ENCODE measurements at regions not wholly inside any gene's neighbourhood (a gene's known extent, or its start where the extent isn't known, plus 50 kb on each side); places are given as distances from the start of the nearest gene placed in this dataset.

DNA sequence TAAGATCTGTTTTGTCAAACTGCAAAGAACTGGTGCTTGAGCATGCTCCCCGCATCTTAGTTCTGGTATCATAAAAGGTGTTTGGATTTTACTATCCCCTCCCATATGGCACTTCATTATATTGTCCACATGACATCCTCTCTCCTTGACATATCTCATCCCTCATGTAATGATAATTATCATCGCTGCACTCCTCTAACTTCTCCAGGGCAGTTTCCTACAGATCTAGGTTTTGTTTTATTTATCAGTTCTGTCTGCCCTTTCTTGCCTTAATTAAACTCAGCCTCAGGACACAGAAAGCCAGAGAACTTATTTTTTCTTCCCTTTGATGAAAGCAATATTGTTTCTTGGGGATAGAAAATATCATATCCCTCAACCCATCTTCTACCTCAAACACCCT lies 129.6 kb upstream of the DDX18 start:
- DNase-seq: no peak

DNA sequence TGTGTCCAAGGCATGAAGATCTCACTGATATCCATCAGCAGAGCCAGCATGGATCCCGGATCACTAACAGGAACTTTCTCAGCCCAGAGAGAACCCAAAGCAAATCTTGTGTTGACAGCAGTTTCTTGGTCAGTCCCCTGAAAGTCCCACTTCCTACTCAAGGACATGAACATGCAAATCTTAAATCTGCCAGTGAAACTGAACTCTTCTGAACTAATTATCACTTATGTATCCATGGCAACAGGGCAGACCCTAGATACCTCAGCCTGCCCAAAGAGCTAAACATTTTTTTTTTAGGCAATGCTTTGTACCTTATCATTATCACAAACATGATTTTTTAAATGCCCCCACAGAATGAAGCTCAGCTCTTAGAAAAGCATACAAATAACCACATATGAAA lies 127.8 kb upstream of the DDX18 start:
- DNase-seq: no peak

DNA sequence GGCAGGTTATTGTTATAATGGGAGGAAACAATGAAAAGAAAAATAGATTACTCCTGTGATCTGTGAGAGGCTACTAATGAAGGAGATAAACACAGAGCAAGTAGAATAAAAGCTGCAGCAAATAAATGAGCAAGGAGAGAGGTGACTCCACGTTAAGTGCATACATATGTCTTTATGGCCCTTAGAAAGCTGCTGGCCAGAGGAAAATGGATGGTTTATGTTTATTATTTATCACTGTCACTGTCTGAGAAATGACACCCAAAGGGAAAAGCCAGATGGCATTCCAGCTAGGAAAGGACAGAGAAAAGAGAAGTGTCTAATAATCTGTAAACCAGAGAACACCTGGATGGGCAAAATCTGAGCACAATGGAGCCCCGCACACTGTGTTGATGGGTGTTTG lies 122.9 kb upstream of the DDX18 start:
- no peak for DNase-seq

DNA sequence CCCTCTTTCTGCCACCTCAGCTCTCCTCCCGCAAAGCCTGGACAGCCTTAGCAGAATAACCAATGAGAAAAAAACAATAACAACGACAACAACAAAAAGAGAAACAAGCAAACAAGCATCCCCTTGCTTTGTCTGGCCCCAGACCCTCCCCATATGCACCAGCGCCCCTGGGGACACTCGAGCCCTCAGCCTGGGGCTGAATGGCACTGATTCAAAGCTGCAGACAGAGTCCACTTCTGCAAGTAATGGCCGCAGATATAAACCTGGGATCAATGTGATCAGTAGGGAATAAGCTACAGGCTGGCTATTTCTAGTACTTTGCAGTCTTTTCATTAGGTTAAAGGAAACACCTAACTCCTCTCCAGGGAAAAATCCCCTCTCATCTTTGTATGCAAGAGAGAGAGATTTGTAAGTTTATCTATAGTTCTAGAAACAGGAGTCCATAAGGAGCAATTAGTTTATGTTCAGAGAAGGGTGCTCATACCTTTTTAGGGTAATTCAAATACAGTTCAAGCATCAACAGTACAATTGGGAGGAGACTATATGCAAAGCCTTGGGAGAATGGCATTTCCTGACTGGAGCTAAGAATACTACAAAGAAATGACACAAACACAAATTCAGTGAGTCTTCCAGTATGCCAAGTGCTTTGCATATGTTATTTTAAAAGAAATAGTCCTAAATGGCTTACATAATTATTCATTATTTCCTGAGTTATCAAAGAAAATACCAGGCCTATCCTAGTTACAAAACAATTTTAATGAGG lies 122.3 kb upstream of the DDX18 start:
- no peak for DNase-seq

DNA sequence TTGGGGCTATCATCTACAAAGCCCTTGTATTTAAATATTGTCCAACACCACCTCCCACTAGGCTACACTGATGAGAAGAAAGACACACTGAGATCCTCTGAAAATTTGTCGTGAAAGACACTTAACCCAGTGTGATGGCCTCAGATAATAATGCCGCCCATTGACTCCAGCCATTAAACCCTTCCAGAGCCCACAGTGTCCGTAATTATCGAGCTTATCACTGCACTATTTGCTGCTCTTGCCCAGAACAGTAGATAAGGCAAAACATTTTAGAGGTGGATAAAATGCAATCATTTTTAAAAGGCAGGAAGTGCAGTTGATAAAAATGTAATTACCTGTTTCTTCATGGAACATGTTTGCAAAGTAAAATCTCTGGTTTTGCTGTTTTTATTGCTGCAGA lies 121.3 kb upstream of the DDX18 start:
- no peak for DNase-seq

DNA sequence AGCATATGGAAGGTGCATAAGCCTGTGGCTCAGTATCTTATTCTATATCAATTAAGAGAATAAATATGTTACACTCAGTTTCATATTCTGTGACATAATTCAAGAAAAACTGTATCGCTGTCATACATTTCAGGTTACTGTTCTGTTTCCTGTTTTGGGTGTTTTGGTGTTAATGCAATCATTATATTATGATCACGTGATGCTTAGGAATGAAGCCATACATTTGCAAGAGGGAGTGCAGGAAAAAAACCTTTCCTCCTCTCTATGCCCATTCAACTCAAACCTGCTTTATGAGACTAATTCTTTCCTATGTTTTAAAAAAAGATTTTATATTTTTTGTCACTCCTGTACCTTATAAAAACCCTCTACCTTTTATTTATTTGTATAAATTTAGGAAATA lies 120.8 kb upstream of the DDX18 start:
- no peak for DNase-seq

DNA sequence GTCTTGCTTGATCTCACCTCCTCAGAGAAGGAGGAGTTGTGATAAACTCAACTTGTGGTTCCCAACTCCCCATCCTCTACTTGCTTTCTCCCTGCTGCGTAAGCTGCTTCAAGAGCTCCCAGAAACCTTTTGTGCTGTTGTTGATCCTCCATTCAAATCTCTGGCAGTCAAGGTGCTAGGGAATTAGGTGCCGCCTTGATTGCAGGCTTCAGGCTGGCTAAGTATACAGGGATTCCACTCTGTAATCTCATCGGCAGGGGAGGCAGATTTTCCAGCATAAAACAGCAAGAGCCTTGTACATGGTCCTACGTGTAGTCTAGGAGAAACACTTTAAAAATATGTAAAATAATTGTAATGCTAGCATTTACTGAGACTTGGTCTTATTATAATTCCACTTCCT lies 116.2 kb upstream of the DDX18 start:
- no peak for DNase-seq

DNA sequence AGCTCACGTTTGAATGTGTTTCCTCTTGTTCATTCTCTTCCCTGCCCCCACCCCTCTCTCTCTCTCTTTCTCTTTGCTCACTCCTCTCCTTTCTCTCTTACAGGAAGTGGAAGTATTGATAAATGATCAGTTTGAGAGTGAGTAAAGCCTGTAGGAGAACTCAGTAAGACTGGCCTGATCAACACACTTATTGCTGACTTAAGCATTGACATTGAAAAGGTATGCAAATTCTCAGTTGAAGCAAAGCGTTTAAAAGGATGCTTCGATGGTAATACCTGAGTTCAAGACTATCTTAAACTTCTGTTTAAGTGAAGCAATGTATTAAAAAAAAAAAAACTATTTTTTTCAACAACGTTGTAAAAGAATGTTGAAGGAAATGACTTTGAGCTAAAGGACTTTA lies 115.7 kb upstream of the DDX18 start:
- no peak for DNase-seq

DNA sequence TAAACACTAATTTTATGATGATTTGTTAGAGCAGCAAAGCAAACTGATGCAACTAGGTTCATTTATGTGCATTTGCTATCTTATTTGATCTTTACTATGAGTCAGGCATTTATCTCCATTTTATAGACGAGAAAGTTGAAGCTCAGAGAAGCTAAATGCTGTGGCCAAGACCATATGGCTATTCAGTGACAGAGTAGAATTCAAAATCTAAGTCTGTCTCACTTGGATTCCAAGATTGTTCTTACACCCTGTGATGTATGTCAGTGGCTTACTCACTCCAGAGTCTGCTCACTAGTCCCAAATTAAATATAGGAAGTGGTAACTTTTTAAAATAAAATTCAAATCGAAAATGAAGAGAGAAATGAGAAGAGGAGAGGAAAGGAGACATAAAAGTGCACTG lies 114.0 kb upstream of the DDX18 start:
- no peak for DNase-seq

DNA sequence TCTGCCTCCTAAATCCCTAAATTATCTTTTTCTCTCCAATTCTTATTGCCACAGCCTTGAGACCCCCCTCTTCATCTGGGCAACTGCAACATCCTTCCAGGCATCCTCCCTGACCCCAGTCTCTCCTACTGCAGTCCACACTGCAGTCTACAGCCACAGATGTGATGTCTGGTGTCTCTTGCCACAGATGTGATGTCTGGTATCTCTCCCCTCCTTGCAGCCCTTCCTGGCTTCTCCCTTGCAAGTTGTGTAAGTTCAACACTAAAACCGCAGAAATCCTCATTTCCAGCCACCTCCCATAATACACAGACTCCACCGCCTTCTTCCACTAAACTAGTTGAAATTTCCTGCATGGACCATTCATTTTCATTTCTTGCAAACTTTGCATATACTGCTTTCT lies 113.1 kb upstream of the DDX18 start:
- no peak for DNase-seq

DNA sequence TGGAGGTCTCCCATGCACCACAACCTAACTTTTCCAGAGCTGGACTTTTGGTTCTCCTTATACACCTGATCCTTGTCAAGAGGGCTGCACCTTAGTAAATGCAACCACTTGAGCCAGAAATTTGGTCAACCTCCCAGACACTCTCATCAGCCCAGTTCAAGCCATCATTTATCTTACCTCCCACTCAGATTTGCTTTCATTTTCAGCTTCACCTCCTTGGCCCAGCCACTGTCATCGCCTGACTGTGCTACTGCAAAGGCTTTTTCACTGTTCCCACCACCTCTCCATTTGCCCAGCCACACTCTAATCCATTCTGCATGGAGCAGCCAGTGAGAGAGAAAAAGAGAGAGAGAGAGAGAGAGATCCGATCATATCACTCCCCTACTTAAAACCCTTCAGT lies 112.4 kb upstream of the DDX18 start:
- DNase-seq: no peak

DNA sequence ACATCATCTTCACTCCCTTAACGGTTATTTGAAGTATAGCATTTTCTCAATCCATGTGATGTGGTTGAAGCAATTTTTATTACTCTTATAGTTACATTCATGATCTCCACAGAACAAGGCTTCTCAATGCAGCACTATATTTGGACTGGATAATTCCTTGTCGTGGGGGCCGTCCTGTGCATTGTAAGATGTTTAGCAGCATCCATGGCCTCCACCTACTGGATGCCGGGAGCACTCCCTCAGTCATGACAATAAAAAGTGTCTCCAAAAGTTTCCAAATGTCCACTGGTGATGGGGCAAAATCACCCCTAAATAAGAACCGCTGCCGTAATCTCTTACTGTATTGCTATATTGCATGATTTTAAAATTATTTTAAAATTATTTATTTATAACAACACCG lies 110.6 kb upstream of the DDX18 start:
- DNase-seq: no peak

DNA sequence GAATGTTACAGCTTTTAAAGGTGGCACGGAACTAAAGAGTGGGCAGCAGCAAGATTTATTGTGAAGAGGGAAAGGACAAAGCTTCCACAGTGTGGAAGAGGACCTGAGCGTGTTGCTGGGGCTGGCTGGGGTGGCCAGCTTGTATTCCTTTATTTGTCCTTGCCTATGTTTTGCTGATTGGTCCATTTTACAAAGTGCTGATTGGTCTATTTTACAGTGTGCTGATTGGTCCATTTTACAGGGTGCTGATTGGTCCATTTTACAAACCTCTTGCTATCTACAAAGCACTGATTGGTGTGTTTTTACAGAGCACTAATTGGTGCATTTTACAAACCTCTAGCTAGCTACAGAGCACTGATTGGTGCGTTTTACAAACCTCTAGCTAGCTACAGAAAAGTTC lies 109.7 kb upstream of the DDX18 start:
- DNase-seq: no peak

DNA sequence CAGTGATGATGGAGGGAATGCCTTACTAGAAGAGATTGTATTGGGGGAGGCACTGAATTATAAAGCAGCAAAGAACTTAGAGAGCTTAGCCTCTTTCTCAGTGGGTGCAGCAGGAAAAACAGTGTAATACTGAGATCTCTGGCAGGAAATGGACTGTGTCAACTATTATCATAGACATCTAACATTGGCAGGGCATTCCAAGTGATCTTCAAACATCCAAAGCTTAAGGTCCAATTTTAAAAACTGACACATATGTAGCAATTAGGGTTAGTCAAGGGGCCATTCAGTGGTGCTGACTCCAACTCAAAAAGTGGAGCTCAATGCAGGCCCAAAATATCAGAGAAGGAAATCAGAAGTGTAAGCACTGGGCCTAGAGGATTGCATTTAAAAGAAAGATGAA lies 106.6 kb upstream of the DDX18 start:
- no peak for DNase-seq

DNA sequence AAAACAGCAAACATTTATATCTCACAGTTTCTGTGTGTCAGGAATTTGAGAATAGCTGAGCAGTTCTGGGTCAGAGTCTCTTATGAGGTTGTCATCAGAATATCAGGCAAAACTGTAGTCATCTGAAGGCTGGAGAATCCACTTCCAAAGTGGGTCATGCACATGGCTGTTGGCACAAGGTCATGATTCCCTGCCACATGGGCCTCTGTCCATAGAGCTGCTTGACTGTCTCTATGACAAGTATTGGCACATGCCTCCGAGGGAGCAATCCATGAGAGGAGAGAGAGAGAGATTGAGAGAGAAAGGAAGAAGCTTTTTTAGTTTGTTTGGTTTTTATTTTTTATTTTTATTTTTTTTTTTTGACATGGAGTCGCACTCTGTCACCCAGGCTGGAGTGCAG lies 101.8 kb upstream of the DDX18 start:
- no peak for DNase-seq

DNA sequence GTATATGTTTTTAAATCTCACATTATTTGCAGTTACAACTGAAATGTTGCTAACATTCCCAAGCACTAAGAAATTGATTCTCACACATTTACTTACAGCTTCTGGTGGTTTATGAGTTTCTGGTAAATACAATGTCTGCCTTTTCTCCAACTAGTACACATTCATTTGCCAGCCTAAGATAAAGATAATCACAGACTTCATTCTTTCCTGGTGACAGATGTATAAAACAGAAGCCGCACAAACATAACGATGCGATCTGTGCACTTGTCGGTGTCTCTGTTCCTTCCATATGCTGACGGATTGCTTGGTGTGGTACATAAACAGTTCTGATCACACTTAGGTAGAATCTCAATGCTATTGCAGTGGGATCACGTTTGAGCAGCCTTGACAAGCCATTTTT lies 100.4 kb upstream of the DDX18 start:
- DNase-seq: no peak

DNA sequence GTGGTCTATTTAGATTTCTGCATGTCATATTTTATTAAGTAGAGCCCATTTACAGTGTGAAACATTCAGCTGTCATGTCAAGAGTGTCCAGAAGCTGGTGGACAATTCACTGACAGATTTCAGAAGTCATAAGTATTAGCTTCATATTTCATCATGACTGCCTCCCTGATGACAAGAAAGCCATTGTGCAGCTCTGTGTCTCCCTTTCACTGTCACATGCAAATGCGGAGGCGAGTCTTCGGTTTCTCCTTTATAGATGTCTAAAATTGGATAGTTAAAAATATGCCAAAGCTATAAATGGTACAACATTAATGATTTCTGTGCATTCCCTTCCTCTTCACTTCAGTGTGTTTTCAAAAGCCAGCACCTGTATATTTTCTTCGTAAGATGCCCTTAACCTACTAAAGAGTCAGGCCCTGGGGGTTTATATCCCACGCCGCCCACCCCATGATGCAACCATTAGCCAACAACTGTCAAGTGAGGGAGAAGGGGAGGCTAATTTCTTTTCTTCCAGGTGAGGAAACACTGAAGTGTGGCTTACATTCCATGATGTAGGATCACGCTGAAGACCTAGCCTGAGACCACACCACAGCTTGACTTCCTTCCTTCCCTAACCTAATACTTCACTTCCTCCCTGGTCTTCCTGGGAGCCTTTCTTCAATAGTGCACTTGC lies 99.6 kb upstream of the DDX18 start:
- no peak for DNase-seq

DNA sequence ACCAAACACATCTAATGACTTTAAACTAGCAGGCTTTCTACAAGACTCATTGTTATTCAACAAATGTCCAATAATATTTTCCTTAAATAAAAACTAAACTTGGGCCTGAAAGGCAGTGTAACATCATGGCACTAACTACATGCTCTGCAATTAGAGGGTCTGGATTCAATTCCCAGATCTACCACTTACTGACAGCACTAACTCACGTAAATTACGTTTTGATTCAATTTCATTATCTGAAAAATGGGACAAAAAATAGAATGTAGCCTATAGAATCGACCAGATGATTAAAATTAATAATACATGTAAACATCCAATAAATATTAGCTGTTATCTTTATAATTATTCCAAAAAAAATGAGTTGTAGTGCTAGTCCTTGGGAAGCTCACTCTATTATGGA lies 98.0 kb upstream of the DDX18 start:
- DNase-seq: no peak

DNA sequence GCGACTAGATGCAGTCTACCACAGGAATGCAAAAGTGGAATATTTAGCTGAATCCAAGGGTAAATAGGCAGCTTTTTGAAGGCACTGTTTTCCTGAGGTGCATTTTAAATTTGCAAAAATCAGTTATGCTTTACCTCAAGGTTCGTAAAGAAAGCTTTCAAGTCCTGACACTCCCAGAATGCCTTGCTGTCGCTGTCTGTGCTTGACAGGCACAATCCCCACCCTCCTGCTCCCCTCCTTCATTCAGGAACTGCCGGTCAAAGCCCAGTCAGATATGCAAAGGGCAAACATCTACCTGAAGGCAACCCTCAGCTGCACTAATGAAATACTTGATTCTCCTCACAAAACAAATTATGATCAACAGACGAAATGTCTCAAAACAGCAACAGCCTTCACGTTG lies 97.4 kb upstream of the DDX18 start:
- DNase-seq: no peak

DNA sequence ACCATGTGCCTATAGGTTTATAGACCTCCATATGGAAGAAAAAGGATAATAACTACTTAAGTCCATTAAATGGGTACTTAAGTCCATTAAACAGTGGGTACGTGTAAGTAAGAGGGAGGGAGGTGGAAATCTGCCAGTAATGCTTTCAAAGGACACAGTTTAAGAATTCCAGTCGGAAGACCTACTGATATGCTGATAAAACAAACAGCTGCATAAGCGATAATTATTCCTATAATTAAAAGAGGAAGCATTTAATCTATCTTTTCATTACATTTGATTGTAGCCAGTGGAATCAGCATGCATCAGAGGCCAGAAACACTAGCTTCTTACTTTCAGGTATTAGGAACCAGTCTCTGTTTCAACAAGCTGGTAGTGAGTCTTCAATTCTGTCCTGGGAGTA lies 96.4 kb upstream of the DDX18 start:
- DNase-seq: no peak

DNA sequence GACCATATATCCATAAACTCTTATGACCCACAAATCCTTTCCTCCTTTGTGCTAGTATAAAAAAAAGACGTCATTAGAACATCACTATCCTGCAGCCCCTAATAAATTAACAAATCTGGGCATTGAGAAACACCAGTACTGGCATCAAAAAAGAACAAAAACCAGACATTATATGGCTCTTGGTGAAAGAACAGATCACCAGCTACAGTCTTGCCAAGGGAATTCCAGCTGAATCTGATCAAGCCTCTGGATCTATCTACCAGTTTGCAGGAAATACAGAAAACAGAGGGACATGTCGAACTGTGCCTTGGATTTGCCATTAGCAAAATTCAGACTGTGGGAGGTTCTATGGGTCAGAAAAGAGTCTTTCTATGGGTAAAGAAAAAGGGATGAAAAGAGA lies 93.7 kb upstream of the DDX18 start:
- no peak for DNase-seq

DNA sequence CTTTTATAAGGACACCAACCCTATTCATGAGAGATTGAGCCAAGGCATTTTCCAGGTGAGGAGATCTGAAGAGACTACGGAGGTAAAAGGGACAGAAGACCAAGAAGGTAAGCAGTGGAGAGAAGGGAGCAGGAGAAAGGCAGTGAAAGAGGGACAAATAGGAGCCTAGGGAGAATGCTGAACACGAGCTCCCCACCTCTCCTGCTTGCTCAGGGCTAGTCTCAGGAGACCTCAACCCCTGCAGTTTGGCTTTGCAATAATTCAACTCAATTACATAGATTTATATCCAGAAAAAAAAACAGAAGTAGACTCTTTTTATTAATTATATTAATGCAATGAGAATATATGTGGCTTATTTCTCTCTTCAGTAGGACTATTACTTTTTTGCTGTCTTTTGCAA lies 91.0 kb upstream of the DDX18 start:
- DNase-seq: no peak

DNA sequence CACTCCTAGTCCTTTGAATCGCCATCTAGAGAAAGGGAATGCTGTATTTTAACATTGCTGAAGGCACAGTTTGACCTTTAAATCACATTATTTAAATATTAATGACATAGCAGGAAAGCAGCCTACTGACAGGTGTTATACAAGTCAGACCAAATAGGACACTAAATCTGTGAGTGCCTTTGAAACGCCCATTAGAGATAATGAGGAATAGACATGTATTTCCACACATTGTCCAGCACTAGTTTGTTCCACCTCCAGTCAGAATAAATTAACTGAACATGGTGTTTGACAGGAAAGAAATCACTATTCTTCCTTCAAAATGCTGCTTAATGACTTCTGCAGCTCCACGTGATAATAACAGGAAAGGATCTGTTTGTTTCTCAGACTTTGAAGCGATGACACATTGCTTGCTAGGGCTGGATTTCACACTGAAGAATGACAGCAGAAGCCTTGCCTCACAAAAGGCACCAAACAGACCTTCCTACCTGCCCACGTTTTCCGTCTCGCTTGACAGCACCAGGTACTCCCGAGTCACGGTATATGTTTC lies 90.5 kb upstream of the DDX18 start:
- DNase-seq: no peak

DNA sequence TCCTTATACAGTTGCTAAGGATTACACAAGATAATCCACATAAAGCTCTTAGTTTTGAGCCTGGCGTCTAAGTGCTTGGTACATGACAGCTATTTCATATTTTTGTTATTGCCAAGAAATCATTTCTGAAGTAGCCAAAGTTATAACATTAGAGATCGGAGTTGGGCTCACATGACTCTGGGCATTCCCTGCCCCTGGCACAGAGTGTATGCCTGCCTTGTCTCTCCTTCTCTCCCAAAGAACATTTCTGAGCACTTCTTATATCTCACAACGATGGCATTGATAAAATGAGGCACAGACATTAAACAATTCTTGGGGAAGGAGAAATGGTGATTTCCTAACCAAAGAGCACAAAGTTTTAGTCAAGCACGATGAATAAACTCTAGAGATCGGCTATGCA lies 87.7 kb upstream of the DDX18 start:
- no peak for DNase-seq

DNA sequence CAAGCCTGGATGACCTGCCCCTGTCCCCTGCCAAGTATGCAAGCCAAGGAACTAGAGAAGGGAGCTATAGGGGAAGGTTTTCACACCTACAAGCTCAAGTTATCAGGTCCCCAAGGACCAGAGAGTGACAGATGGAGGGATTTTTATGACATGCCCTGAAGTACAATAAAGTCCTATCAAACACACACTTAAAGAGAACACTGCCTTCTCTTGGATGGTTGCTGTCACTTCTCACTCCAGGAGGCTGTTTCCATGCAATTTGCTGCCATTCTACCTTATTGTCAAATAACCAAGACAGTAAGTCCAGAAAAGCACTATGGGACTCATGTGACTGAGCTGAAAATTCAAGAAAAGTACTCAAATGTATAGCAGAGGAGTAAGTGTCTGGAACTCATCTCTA lies 76.6 kb upstream of the DDX18 start:
- no peak for DNase-seq
